ENCODE measurements at regions not wholly inside any gene's neighbourhood (a gene's known extent, or its start where the extent isn't known, plus 50 kb on each side); places are given as distances from the start of the nearest gene placed in this dataset.

Small RNA genes lying in the stretch of these regions (small RNA-seq; reads per million reads assigned to genes)
- gene MIR190A (2.2 to 5.7 (median 2.6) reads per million in 4 donors), gene MIR6085 (0 reads per million in 4 donors), gene MIR8067 (0 reads per million in 4 donors), gene RF00017 (0 reads per million in 4 donors)
